Neural cell (in vitro differentiated cells): ENCODE measurements at regions not wholly inside any gene's neighbourhood (a gene's known extent, or its start where the extent isn't known, plus 50 kb on each side); places are given as distances from the start of the nearest gene placed in this dataset.

Source experiments
- EP300 ChIP-seq: fragments of 450-650 bp; conservative IDR thresholded peaks from 2 replicates; pipeline ENCODE4 v1.6.1; 2014; ENCODE audit warnings: antibody characterized with exemption, mild to moderate bottlenecking, moderate library complexity; ENCODE audit not compliant: poor library complexity, severe bottlenecking
- EZH2 ChIP-seq: fragments of 200-600, 300-800 bp; shearing (Covaris generic), sonication (generic); IDR thresholded peaks from 2 replicates; pipeline ENCODE4 v1.6.1; 2014; ENCODE audit warnings: antibody characterized with exemption, low read length, borderline replicate concordance, mild to moderate bottlenecking; ENCODE audit not compliant: insufficient read depth, poor library complexity, severe bottlenecking
- MXI1 ChIP-seq: fragments of 450-650 bp; conservative IDR thresholded peaks from 2 replicates; pipeline ENCODE4 v1.6.1; 2014; ENCODE audit warnings: antibody characterized with exemption, mild to moderate bottlenecking; ENCODE audit not compliant: poor library complexity, severe bottlenecking
- POLR2AphosphoS5 ChIP-seq: IDR thresholded peaks from 2 replicates; pipeline ENCODE4 v1.6.1; 2012
- TF ChIP-seq, protein P1 (sequence below): fragments of 450-650 bp; IDR thresholded peaks from 2 replicates; pipeline ENCODE4 v1.5.1; 2014; ENCODE audit warnings: antibody characterized with exemption, mild to moderate bottlenecking, moderate library complexity; ENCODE audit not compliant: poor library complexity, severe bottlenecking
- TF ChIP-seq, protein P2 (sequence below): IDR thresholded peaks from 2 replicates; pipeline ENCODE4 v1.6.1; 2012; ENCODE audit warnings: borderline replicate concordance

DNA sequence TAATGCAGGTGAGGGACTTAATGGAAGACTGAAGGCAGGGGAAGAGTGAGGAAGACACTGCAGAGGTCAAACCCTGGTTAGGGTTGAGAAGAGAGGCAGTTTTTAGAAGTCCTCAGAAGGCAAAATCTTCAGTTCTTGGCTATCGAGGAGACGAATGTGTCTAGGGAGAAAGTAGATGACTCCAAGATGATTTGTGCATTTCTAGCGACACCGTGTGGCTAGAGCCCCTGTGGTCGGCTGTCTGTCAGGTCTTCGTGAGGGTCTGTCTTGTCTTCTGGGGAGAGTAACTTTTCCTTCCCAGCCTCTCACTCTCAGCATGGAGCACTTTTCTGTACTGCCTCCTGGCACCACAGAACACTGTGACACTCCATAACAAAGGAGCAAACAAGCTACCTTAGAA lies 458.1 kb downstream of the STIM2 start:
- TF ChIP-seq MXI1 (no peak), EZH2 (no peak), POLR2AphosphoS5 (no peak), EP300 (no peak)
- TF ChIP-seq, protein P1, sequence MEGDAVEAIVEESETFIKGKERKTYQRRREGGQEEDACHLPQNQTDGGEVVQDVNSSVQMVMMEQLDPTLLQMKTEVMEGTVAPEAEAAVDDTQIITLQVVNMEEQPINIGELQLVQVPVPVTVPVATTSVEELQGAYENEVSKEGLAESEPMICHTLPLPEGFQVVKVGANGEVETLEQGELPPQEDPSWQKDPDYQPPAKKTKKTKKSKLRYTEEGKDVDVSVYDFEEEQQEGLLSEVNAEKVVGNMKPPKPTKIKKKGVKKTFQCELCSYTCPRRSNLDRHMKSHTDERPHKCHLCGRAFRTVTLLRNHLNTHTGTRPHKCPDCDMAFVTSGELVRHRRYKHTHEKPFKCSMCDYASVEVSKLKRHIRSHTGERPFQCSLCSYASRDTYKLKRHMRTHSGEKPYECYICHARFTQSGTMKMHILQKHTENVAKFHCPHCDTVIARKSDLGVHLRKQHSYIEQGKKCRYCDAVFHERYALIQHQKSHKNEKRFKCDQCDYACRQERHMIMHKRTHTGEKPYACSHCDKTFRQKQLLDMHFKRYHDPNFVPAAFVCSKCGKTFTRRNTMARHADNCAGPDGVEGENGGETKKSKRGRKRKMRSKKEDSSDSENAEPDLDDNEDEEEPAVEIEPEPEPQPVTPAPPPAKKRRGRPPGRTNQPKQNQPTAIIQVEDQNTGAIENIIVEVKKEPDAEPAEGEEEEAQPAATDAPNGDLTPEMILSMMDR, result peak; percentile 42
- TF ChIP-seq, protein P2, sequence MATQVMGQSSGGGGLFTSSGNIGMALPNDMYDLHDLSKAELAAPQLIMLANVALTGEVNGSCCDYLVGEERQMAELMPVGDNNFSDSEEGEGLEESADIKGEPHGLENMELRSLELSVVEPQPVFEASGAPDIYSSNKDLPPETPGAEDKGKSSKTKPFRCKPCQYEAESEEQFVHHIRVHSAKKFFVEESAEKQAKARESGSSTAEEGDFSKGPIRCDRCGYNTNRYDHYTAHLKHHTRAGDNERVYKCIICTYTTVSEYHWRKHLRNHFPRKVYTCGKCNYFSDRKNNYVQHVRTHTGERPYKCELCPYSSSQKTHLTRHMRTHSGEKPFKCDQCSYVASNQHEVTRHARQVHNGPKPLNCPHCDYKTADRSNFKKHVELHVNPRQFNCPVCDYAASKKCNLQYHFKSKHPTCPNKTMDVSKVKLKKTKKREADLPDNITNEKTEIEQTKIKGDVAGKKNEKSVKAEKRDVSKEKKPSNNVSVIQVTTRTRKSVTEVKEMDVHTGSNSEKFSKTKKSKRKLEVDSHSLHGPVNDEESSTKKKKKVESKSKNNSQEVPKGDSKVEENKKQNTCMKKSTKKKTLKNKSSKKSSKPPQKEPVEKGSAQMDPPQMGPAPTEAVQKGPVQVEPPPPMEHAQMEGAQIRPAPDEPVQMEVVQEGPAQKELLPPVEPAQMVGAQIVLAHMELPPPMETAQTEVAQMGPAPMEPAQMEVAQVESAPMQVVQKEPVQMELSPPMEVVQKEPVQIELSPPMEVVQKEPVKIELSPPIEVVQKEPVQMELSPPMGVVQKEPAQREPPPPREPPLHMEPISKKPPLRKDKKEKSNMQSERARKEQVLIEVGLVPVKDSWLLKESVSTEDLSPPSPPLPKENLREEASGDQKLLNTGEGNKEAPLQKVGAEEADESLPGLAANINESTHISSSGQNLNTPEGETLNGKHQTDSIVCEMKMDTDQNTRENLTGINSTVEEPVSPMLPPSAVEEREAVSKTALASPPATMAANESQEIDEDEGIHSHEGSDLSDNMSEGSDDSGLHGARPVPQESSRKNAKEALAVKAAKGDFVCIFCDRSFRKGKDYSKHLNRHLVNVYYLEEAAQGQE, result no peak
